ENCODE measurements at regions not wholly inside any gene's neighbourhood (a gene's known extent, or its start where the extent isn't known, plus 50 kb on each side); places are given as distances from the start of the nearest gene placed in this dataset.

DNA sequence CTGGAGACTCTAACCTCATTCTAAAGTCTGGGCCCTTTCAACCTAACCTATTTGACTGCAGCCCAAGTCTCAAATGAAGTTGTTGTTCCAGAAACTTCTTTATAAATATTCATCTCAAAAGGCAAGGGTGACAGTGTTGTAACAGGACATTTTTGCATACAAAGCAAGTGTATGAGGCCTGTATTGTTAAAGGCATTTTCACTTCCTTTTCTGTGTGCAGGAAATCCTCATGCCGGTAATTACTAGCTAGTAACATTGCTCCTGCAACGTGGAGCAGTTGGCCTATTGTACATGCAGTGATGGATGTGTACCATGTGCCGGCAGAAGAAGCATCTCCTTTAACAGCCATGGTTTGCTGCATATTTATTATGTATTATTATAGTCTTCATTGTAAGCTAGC lies 156.5 kb upstream of the RMST start:
- Histone ChIP-seq H3K4me1 (ENCODE audit: insufficient read depth, low read length) (peaks cover 13% of the 10 kb centered on the region), H2AFZ (ENCODE audit: low read depth, low read length) (peak overlapping the region; percentile 14), H3K4me3 (ENCODE audit: low read length) (no peak overlapping the region), H3K36me3 (ENCODE audit: insufficient read depth, low read length) (no peaks in the 10 kb centered on the region), H3K27me3 (ENCODE audit: insufficient read depth, low read length) (no peaks in the 10 kb centered on the region), H3K9me3 (ENCODE audit: low read length) (peaks cover 2% of the 10 kb centered on the region)

DNA sequence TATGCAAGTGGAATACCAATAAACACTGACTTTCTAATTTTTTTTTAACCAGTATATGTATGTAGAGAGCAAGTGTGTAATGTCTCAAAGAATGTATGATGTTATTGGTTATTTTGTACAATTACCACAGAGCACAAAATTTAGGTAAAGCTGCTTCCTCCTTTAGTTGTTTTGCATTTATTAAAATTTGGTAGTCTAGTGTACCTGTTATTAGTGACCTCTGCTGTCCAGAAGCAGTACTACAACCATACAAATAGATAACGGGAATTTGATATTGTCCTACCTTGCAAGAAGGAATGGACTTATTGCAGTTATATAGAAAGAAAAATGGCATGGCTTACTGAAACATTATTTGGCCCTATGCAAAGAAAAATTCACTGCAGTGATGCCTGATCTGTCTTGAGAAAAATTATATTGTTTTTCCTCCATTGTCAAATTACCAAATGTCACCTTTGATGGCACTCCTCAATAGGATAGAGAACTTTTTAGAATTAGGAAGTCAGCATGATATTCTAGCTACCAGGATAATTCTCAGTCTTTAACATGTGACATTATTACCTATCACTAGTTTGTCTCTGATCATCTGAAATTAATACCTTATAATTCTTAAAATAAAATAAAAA lies 153.9 kb upstream of the RMST start:
- no peaks in the 10 kb centered on the region for H3K9me3 ChIP-seq (ENCODE audit: low read length)

DNA sequence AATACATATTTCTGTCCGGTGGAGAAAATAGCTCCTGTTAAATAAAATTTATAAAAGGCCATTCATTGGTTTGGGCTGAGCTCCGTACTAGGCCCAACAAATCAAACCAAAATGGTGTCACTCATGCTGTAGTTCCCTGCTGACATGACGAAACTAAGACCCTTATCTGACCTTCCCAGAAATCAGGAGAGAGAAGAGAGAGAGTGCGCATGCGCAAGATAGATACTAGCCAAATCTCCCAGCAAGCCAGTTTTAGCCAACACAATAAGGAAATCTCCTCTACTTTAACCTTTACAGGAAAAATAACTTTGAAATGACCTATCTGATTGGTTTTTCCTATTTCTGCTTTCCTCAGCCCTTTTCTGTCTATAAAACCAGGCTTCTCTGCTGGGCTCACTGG lies 152.7 kb upstream of the RMST start:
- Histone ChIP-seq H3K4me3 (ENCODE audit: low read length) (no peak overlapping the region), H3K4me1 (ENCODE audit: insufficient read depth, low read length) (peaks cover 13% of the 10 kb centered on the region), H3K9me3 (ENCODE audit: low read length) (no peaks in the 10 kb centered on the region), H2AFZ (ENCODE audit: low read depth, low read length) (no peak overlapping the region), H3K27me3 (ENCODE audit: insufficient read depth, low read length) (no peaks in the 10 kb centered on the region), H3K36me3 (ENCODE audit: insufficient read depth, low read length) (no peaks in the 10 kb centered on the region)

More for the DNA sequence above, 153.9 kb upstream of the RMST start:
- Histone ChIP-seq H3K27me3 (ENCODE audit: insufficient read depth, low read length) (no peaks in the 10 kb centered on the region), H2AFZ (ENCODE audit: low read depth, low read length) (no peak overlapping the region), H3K36me3 (ENCODE audit: insufficient read depth, low read length) (no peaks in the 10 kb centered on the region), H3K4me1 (ENCODE audit: insufficient read depth, low read length) (peaks cover 13% of the 10 kb centered on the region), H3K4me3 (ENCODE audit: low read length) (no peak overlapping the region)

DNA sequence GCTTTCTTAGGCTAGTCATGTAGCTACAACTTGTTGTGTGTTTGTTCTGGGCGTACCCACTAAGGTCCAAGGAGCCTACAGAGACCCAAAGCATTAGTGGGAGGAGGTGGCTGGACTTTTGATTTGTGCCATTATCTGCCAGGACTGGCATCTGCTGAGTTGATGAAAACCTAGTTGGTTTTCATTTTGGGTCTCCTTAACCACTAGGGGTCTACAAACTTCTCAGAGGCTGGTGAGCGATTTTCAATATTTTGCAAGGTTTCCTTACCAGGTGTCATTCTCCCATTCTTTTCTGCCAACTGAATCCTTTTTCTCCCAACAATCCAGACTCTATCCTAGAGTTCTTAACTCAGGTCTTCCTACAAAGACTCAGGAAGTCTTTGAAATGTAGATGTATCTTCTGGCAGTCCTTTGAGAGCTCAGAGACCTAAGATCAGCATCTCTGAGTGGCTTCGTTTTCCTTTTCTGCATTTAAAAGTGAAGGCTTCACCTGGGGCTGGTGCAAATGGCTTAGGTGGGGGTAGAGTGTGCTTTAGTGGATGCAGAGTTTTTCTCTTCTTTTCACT lies 150.0 kb upstream of the RMST start:
- Histone ChIP-seq H3K36me3 (ENCODE audit: insufficient read depth, low read length) (no peaks in the 10 kb centered on the region), H2AFZ (ENCODE audit: low read depth, low read length) (no peak overlapping the region), H3K4me3 (ENCODE audit: low read length) (no peak overlapping the region), H3K9me3 (ENCODE audit: low read length) (no peaks in the 10 kb centered on the region), H3K4me1 (ENCODE audit: insufficient read depth, low read length) (no peaks in the 10 kb centered on the region), H3K27me3 (ENCODE audit: insufficient read depth, low read length) (no peaks in the 10 kb centered on the region)

DNA sequence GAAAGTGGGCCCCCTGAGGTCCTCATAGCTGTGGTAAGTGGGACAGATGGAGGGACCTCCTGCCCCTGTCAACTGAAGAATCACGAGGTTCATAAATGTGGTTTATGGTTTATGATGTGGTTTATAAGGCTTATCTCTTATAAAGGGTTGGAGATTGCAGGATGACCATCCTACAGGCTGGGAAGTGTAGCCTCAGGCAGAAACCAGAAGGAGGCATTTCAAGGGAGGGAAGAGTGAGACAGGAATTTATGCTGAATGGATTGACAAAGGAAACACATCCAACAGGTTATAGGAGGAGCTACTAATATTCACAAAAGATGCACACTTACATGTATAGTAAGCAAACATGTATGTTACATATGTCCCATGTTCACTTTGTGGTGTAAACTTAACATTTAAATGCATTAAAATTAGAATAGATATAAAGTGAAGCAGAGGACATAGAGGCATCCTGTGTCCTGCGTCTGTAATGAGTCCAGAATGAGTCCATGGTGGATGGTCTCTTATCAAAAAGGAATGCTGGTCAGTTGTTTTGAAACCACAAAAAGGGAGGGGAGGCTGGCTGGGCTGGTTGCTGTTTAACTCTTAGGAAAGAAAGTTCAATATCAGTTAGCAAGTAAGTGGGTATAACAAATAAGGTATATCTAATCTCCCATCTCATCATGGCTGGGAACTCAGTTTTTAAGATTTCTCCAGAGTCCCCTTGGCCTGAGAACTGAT lies 149.0 kb upstream of the RMST start:
- Histone ChIP-seq H3K4me3 (ENCODE audit: low read length) (no peak overlapping the region), H3K4me1 (ENCODE audit: insufficient read depth, low read length) (no peaks in the 10 kb centered on the region), H3K36me3 (ENCODE audit: insufficient read depth, low read length) (no peaks in the 10 kb centered on the region), H3K27me3 (ENCODE audit: insufficient read depth, low read length) (no peaks in the 10 kb centered on the region), H2AFZ (ENCODE audit: low read depth, low read length) (no peak overlapping the region), H3K9me3 (ENCODE audit: low read length) (no peaks in the 10 kb centered on the region)

DNA sequence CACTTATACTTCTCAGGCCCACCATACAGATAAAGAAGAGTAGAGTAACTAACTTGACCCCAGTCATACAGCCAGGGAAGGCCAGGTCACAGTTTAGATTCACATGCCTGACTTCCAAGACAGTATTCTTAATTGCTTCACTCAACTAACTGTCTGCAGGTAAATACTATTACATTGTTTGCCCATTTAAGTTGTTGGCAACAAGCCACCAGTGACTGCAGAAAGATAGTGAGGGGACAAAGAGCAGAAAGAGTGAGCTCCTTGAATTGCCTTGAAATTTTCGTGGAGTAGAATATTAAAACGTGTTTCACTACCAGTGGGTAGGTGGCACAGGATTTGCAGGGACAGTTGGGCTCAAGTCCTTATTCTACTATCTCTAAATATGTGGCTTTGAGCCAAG lies 146.3 kb upstream of the RMST start:
- Histone ChIP-seq H3K27me3 (ENCODE audit: insufficient read depth, low read length) (no peaks in the 10 kb centered on the region), H2AFZ (ENCODE audit: low read depth, low read length) (no peak overlapping the region), H3K36me3 (ENCODE audit: insufficient read depth, low read length) (no peaks in the 10 kb centered on the region), H3K9me3 (ENCODE audit: low read length) (no peaks in the 10 kb centered on the region), H3K4me3 (ENCODE audit: low read length) (no peak overlapping the region), H3K4me1 (ENCODE audit: insufficient read depth, low read length) (no peaks in the 10 kb centered on the region)

DNA sequence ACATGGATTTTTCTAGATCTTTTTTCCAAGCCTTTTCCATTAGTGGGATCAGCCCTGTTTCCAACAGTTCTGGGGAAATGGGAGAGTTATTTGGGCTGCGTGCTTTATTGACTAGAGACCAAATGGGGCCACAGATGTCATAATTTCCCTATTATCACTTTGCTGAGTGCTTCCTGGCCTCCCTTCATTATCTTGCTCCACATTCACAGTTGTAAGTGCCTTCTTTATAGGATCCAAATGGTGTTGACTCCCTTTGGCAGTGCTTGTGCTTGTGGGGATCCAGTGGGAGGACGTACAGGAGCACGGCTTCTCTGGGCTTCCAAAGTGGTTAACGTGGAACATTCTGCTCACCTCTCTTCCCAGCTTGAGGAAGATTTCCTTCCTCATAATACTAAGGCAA lies 141.0 kb upstream of the RMST start:
- no peaks in the 10 kb centered on the region for H3K27me3 ChIP-seq (ENCODE audit: insufficient read depth, low read length)
- no peak overlapping the region for H2AFZ ChIP-seq (ENCODE audit: low read depth, low read length)
- no peaks in the 10 kb centered on the region for H3K9me3 ChIP-seq (ENCODE audit: low read length)
- no peaks in the 10 kb centered on the region for H3K4me1 ChIP-seq (ENCODE audit: insufficient read depth, low read length)
- no peak overlapping the region for H3K4me3 ChIP-seq (ENCODE audit: low read length)
- H3K36me3 ChIP-seq (ENCODE audit: insufficient read depth, low read length) = no peaks in the 10 kb centered on the region

DNA sequence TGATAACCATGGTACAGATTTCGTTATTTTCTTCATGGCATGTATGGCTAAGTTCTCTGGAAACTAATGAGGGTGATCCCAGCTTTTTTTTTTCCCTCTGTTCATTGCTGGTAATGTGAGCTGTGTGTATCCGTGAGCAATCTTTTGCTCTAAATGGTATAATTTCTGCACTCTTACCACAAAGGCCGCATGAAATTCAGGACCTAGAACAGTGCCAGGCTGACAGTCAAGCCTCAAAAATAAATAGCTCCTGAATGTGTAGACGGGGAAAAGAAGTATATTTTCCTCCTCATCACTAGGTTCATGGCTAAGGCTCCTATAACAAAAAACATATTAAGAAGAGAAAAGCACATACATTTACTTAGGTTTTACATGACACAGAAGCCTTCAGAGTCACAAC lies 140.2 kb upstream of the RMST start:
- no peaks in the 10 kb centered on the region for H3K36me3 ChIP-seq (ENCODE audit: insufficient read depth, low read length)
- no peak overlapping the region for H3K4me3 ChIP-seq (ENCODE audit: low read length)
- H2AFZ ChIP-seq (ENCODE audit: low read depth, low read length) = no peak overlapping the region
- H3K27me3 ChIP-seq (ENCODE audit: insufficient read depth, low read length) = no peaks in the 10 kb centered on the region
- H3K4me1 ChIP-seq (ENCODE audit: insufficient read depth, low read length) = no peaks in the 10 kb centered on the region
- H3K9me3 ChIP-seq (ENCODE audit: low read length) = no peaks in the 10 kb centered on the region

DNA sequence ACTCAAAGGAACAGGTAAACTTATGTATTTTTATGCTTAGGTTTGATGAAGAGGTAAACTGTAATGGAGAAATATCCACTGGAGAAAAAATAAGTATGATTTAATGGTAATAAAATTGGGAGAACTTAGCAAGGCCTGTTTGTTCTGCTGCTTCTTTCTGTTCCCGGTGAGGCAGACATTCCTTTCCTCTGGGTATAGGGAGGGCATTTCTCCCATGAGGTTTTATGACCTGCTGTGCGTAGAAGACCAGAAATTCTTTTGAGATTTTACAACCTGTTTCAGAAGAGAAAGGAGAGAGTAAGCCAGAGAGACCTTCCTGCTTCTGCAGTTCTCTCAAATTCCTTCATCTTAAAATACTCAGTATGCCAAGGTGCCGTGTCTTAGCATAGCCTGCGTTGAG lies 139.4 kb upstream of the RMST start:
- no peaks in the 10 kb centered on the region for H3K36me3 ChIP-seq (ENCODE audit: insufficient read depth, low read length)
- H3K4me1 ChIP-seq (ENCODE audit: insufficient read depth, low read length) = no peaks in the 10 kb centered on the region
- H3K4me3 ChIP-seq (ENCODE audit: low read length) = no peak overlapping the region
- H3K9me3 ChIP-seq (ENCODE audit: low read length) = no peaks in the 10 kb centered on the region
- no peak overlapping the region for H2AFZ ChIP-seq (ENCODE audit: low read depth, low read length)
- no peaks in the 10 kb centered on the region for H3K27me3 ChIP-seq (ENCODE audit: insufficient read depth, low read length)

DNA sequence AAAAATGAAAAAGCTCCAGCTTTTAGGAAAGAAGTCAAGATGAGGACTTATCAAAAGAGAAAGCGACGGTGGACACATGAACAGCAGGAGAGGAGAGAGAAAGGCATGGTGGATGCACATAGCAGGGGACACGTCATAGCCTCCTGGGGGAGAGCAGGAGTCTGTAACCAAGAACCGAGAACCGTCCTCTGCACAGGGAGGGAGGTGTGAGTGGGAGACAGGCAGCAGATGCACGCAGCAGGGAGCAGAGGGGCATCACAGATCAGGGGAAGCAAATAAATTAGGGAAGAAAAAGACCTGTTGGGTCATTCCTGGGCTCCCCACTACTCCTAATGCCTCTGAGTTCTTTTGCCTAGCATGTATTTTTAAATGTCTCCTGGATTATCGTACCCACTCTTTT lies 138.1 kb upstream of the RMST start:
- Histone ChIP-seq H3K4me1 (ENCODE audit: insufficient read depth, low read length) (no peaks in the 10 kb centered on the region), H3K9me3 (ENCODE audit: low read length) (no peaks in the 10 kb centered on the region), H2AFZ (ENCODE audit: low read depth, low read length) (no peak overlapping the region), H3K27me3 (ENCODE audit: insufficient read depth, low read length) (no peaks in the 10 kb centered on the region), H3K36me3 (ENCODE audit: insufficient read depth, low read length) (no peaks in the 10 kb centered on the region), H3K4me3 (ENCODE audit: low read length) (no peak overlapping the region)

DNA sequence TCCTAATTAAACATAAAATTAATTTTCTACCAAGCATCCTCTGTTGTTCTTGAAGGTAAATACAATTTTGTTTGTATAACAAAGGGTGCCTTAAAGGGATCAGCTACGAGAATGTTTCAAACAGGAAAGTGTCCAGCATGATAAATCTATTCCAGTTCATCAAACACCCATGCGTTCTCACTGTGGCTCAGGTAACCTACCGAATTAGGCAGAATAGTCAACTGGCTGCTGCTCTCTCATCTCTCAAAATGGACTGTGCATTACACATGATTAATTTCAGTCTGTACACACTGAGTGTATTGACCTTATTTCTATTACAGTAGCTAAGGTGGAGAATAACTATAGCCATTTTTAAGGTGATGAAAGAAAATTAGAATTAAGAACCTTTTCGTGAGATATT lies 127.5 kb upstream of the RMST start:
- Histone ChIP-seq H3K9me3 (ENCODE audit: low read length) (no peaks in the 10 kb centered on the region), H2AFZ (ENCODE audit: low read depth, low read length) (no peak overlapping the region), H3K4me1 (ENCODE audit: insufficient read depth, low read length) (no peaks in the 10 kb centered on the region), H3K27me3 (ENCODE audit: insufficient read depth, low read length) (no peaks in the 10 kb centered on the region), H3K36me3 (ENCODE audit: insufficient read depth, low read length) (no peaks in the 10 kb centered on the region), H3K4me3 (ENCODE audit: low read length) (no peak overlapping the region)

DNA sequence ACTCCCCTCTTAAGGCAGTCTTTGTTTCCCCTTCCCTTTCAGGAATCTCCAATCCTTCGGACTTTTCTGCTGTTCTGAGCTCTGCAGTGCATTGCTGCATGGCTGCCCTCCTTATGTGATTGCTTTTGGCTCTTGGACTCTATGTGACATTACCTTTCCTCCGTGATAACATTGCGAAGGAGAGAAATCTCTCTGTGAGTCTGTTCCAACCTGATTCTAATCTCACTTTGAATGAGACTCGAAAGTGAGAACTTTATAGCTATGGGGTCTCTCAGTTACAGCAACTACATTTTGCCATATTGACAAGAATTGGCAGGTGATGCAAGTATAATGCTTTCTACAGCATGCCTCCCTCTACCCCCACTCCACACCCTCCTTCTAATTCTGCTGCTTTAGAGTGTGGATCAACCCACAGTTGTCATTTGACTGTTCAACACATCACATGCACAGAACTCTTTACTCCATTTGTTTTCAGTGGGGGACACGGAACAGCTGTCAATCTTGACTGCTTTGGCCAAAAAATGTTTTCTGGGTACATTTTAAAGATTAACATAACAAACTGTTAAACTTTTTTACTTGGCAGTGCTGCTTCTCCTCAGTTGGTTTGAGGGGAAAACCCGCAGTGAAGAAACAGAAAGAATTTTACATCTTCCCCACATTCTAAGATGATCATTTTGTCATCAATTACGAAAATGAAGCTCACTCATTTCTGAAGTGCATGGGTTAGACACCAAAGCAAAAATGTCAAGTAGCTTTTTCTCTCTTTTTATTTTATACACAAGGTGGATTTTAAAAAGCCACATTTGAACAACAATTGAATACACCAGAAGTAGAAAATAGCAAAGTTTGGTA lies 125.5 kb upstream of the RMST start:
- H3K9me3 ChIP-seq (ENCODE audit: low read length) = no peaks in the 10 kb centered on the region
- no peaks in the 10 kb centered on the region for H3K27me3 ChIP-seq (ENCODE audit: insufficient read depth, low read length)
- H3K4me1 ChIP-seq (ENCODE audit: insufficient read depth, low read length) = no peaks in the 10 kb centered on the region
- H3K4me3 ChIP-seq (ENCODE audit: low read length) = no peak overlapping the region
- no peaks in the 10 kb centered on the region for H3K36me3 ChIP-seq (ENCODE audit: insufficient read depth, low read length)
- no peak overlapping the region for H2AFZ ChIP-seq (ENCODE audit: low read depth, low read length)

DNA sequence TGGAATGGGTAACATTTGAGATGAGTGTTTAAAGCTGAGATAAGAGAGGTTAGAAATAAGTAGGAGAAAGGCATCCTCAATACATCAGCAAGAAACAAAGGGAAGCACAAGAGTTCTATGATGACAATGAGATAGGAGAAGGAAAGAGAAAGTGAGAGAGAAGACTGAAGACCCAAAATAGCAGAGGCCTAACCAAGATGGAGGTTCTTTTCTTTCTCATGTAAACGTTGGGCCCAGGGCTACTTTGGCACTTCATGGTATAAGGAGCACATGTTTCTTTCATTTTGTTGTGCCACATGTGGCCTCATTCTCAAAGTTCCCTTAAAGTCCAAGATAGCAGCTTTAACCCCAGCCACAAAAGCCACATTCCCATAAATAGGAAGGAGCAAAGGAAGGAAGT lies 120.5 kb upstream of the RMST start:
- Histone ChIP-seq H3K4me1 (ENCODE audit: insufficient read depth, low read length) (no peaks in the 10 kb centered on the region), H2AFZ (ENCODE audit: low read depth, low read length) (no peak overlapping the region), H3K36me3 (ENCODE audit: insufficient read depth, low read length) (no peaks in the 10 kb centered on the region), H3K9me3 (ENCODE audit: low read length) (no peaks in the 10 kb centered on the region), H3K4me3 (ENCODE audit: low read length) (no peak overlapping the region), H3K27me3 (ENCODE audit: insufficient read depth, low read length) (no peaks in the 10 kb centered on the region)
